ENCODE measurements at regions not wholly inside any gene's neighbourhood (a gene's known extent, or its start where the extent isn't known, plus 50 kb on each side); places are given as distances from the start of the nearest gene placed in this dataset.

DNA sequence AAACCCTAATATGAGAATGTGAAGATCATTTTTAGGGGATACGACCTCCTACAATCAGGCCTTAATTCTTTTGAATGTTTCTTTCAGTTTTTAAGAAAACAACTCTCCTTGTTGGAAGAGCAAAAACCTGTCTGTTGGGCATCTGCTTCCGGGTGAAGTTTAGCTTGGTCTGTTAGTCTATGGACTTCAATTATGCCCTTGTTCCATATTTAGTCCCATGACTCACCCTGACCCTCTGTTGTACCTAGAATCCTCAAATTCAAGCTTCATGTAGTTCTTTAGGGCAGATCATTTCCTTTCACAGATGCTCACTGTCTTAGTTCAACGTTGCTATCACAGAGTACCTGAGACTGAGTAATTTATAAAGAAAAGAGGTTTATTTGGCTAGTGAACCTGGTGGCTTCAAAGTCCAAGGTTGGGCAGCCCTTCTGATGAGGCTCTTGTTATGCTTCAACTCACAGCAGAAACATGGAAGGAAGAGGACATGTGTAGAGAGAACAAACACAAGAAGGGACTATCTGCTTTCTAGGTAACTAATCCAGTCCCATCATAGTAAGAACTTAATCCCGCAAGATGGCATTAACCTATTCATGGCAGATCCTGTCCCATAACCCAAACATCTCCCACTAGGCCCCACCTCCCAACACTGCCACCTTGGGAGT lies 82.5 kb upstream of the SERPINE2 start:
- Histone ChIP-seq H2BK15ac (ENCODE audit: low read length) (no peak overlapping the region), H3K79me2 (ENCODE audit: control insufficient read depth in 1 of 2, insufficient read depth in 2 of 2, low read length in 2 of 2) (no peaks in the 10 kb centered on the region), H3K14ac (ENCODE audit: insufficient read length) (no peak overlapping the region), H3K9me3 (ENCODE audit: insufficient read depth in 2 of 2, low read depth in 1 of 2, low read length in 1 of 2) (0 out of 4 replicates have a peak, but pooled peaks cover 0 to 2% of the 10 kb centered on the region in 2 experiments), H4K91ac (replicated peaks; ENCODE audit: insufficient read length, low read length) (no peak overlapping the region), H3K9ac (replicated peaks in 1 of 4; ENCODE audit: extremely low read depth in 1 of 4, low read depth in 3 of 4, low read length in 3 of 4) (no peak overlapping the region), H3K4me2 (ENCODE audit: insufficient read depth in 1 of 2, low read depth in 2 of 2, low read length in 2 of 2) (no peak overlapping the region), H2AK5ac (ENCODE audit: low read depth, low read length) (no peak overlapping the region), H3K4me3 (ENCODE audit: extremely low read depth in 1 of 4, insufficient read depth in 2 of 4, low read depth in 3 of 4, low read length in 4 of 4) (no peak overlapping the region), H3K4me1 (replicated peaks in 1 of 4; ENCODE audit: control insufficient read depth in 3 of 4, insufficient read depth in 4 of 4, low read length in 3 of 4) (no peaks in the 10 kb centered on the region), H2BK5ac (ENCODE audit: low read depth, low read length) (no peak overlapping the region), H3K23me2 (ENCODE audit: low read depth, low read length) (no peaks in the 10 kb centered on the region), H2BK12ac (ENCODE audit: low read depth, low read length) (no peak overlapping the region), H3K36me3 (ENCODE audit: control insufficient read depth in 2 of 4, insufficient read depth in 4 of 4, low read length in 3 of 4) (no peaks in the 10 kb centered on the region), H4K8ac (ENCODE audit: extremely low read depth, insufficient read depth, low read length) (no peak overlapping the region), H2BK120ac (replicated peaks; ENCODE audit: low read depth, low read length) (no peak overlapping the region), H2BK20ac (ENCODE audit: low read length) (no peak overlapping the region), H3K79me1 (ENCODE audit: low read depth, low read length) (no peaks in the 10 kb centered on the region), H3K27ac (ENCODE audit: low read depth, low read length) (no peak overlapping the region), H3K27me3 (replicated peaks in 1 of 4; ENCODE audit: control insufficient read depth in 3 of 4, extremely low read depth in 1 of 4, insufficient read depth in 3 of 4, low read length in 3 of 4) (no peaks in the 10 kb centered on the region), H3K56ac (replicated peaks; ENCODE audit: insufficient read length, low read depth, low read length) (no peak overlapping the region), H2AFZ (ENCODE audit: low read length) (no peak overlapping the region), H3K18ac (ENCODE audit: extremely low read depth, low read length) (no peak overlapping the region), H3K4ac (replicated peaks; ENCODE audit: insufficient read length, low read depth, low read length) (no peak overlapping the region), H4K20me1 (replicated peaks in 1 of 2; ENCODE audit: control insufficient read depth in 1 of 2, insufficient read depth in 2 of 2, low read length in 2 of 2) (no peaks in the 10 kb centered on the region), H4K5ac (ENCODE audit: insufficient read length, low read depth, low read length) (no peak overlapping the region), H3K23ac (ENCODE audit: insufficient read length) (no peak overlapping the region)
- FAIRE-seq (no peak), DNase-seq (ENCODE audit: low read depth in 1 of 2, low spot score in 2 of 2) (no peak)
- POLR2A ChIA-PET (ENCODE audit: partially characterized antibody): no interaction called here
- 89% methylated on average over 4 of the region's 4 CpGs; no CpG with 5 or more reads in 1 of the 2 experiments for WGBS, 2 experiments (ENCODE audit: extremely low coverage in 1 of 2, insufficient coverage in 1 of 2, insufficient read length in 1 of 2, insufficient replicate concordance in 2 of 2, low coverage in 1 of 2, low lambda C conversion rate in 2 of 2, missing lambda C conversion rate in 1 of 2)
- CTCF ChIA-PET (ENCODE audit: partially characterized antibody): interaction anchor here (2.1 kb wide), 1 partner anchor 11 kb away, joined by 5 read pairs; no protein-coding TSS in a partner anchor
- TF ChIP-seq, protein P1, sequence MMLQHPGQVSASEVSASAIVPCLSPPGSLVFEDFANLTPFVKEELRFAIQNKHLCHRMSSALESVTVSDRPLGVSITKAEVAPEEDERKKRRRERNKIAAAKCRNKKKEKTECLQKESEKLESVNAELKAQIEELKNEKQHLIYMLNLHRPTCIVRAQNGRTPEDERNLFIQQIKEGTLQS (IDR thresholded peaks at IDR 0.05; ENCODE audit: insufficient read depth, low read depth, low read length): no peak
- no peak for TF ChIP-seq SP4 (IDR thresholded peaks at IDR 0.05; ENCODE audit: low read length)
- TF ChIP-seq GTF2F1 (IDR thresholded peaks at IDR 0.05; ENCODE audit: borderline replicate concordance, low read depth, low read length): no peak
- no peak for TF ChIP-seq BACH1 (IDR thresholded peaks at IDR 0.05; ENCODE audit: low read length)
- TF ChIP-seq CTBP2 (IDR thresholded peaks at IDR 0.05; ENCODE audit: borderline replicate concordance, insufficient read depth, insufficient read length, low read length): no peak
- TF ChIP-seq, protein P2, sequence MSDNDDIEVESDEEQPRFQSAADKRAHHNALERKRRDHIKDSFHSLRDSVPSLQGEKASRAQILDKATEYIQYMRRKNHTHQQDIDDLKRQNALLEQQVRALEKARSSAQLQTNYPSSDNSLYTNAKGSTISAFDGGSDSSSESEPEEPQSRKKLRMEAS (IDR thresholded peaks at IDR 0.05): no peak
- no peak for TF ChIP-seq TEAD4 (IDR thresholded peaks at IDR 0.05; ENCODE audit: low read depth, low read length)
- no peak for TF ChIP-seq POU5F1 (IDR thresholded peaks at IDR 0.05; ENCODE audit: low read depth, low read length)
- no peak for TF ChIP-seq POLR2A (IDR thresholded peaks at IDR 0.05; ENCODE audit: control extremely low read depth in 1 of 2, low read depth in 2 of 2, low read length in 2 of 2)
- no peak for TF ChIP-seq JUN (IDR thresholded peaks at IDR 0.05; ENCODE audit: low read depth, low read length)
- TF ChIP-seq GABPA (IDR thresholded peaks at IDR 0.05; ENCODE audit: borderline replicate concordance, insufficient read depth, low read length): no peak
- TF ChIP-seq SIN3A (conservative IDR thresholded peaks at IDR 0.05 in 1 of 2, IDR thresholded peaks at IDR 0.05 in 1 of 2; ENCODE audit: low read depth in 1 of 2, low read length in 2 of 2): no peak
- no peak for TF ChIP-seq CEBPB (IDR thresholded peaks at IDR 0.05; ENCODE audit: low read depth, low read length)
- TF ChIP-seq EZH2 (IDR thresholded peaks at IDR 0.05; ENCODE audit: low read depth, low read length, severe bottlenecking): no peak
